Liver (tissue), 3 donors: ENCODE measurements at regions not wholly inside any gene's neighbourhood (a gene's known extent, or its start where the extent isn't known, plus 50 kb on each side); places are given as distances from the start of the nearest gene placed in this dataset.

Source experiments
- TAF1 ChIP-seq: conservative IDR thresholded peaks from 2 replicates; pipeline ENCODE4 v1.6.1; 2016; ENCODE audit warnings: antibody characterized with exemption, mild to moderate bottlenecking
- YY1 ChIP-seq: IDR thresholded peaks from 2 replicates; pipeline ENCODE4 v1.6.1; 2016; ENCODE audit warnings: antibody characterized with exemption, mild to moderate bottlenecking
- TF ChIP-seq, protein P1 (sequence below): fragments of 150-350 bp; IDR thresholded peaks from 2 replicates; pipeline ENCODE4 v1.5.1; 2017; ENCODE audit warnings: improper control_type of control experiment, low read depth, low read length; ENCODE audit not compliant: missing input control
- TF ChIP-seq, protein P2 (sequence below): IDR thresholded peaks from 2 replicates; pipeline ENCODE4 v1.6.1; 2016; ENCODE audit warnings: antibody characterized with exemption, mild to moderate bottlenecking
- TF ChIP-seq, protein P3 (sequence below): IDR thresholded peaks from 2 replicates; pipeline ENCODE4 v1.6.1; 2016; ENCODE audit warnings: antibody characterized with exemption
- donor health status: healthy.
- donor health status: healthy.

DNA sequence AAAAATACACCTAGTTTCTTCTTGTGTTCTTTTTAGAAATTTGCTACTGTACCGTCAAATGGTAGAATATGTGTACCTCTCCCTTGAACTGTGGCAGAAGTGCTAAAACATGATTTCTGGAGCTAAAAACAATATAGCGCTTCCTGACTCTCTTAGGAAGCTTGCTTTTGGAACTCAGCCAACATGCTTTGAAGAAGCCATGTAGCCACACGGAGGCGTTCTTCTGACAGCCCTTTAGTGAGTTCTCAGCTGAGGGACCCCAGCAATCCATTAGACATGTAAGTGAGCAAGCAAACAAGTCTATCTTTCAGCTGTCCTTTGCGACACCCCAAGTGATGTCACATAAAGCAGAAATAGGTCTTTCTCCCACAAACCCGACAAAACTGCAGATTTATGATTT, 917.0 kb downstream of the CDH9 start:
- TF ChIP-seq, protein P1, sequence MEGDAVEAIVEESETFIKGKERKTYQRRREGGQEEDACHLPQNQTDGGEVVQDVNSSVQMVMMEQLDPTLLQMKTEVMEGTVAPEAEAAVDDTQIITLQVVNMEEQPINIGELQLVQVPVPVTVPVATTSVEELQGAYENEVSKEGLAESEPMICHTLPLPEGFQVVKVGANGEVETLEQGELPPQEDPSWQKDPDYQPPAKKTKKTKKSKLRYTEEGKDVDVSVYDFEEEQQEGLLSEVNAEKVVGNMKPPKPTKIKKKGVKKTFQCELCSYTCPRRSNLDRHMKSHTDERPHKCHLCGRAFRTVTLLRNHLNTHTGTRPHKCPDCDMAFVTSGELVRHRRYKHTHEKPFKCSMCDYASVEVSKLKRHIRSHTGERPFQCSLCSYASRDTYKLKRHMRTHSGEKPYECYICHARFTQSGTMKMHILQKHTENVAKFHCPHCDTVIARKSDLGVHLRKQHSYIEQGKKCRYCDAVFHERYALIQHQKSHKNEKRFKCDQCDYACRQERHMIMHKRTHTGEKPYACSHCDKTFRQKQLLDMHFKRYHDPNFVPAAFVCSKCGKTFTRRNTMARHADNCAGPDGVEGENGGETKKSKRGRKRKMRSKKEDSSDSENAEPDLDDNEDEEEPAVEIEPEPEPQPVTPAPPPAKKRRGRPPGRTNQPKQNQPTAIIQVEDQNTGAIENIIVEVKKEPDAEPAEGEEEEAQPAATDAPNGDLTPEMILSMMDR: no peak
- TF ChIP-seq YY1 (no peak), TAF1 (no peak)
- TF ChIP-seq, protein P2, sequence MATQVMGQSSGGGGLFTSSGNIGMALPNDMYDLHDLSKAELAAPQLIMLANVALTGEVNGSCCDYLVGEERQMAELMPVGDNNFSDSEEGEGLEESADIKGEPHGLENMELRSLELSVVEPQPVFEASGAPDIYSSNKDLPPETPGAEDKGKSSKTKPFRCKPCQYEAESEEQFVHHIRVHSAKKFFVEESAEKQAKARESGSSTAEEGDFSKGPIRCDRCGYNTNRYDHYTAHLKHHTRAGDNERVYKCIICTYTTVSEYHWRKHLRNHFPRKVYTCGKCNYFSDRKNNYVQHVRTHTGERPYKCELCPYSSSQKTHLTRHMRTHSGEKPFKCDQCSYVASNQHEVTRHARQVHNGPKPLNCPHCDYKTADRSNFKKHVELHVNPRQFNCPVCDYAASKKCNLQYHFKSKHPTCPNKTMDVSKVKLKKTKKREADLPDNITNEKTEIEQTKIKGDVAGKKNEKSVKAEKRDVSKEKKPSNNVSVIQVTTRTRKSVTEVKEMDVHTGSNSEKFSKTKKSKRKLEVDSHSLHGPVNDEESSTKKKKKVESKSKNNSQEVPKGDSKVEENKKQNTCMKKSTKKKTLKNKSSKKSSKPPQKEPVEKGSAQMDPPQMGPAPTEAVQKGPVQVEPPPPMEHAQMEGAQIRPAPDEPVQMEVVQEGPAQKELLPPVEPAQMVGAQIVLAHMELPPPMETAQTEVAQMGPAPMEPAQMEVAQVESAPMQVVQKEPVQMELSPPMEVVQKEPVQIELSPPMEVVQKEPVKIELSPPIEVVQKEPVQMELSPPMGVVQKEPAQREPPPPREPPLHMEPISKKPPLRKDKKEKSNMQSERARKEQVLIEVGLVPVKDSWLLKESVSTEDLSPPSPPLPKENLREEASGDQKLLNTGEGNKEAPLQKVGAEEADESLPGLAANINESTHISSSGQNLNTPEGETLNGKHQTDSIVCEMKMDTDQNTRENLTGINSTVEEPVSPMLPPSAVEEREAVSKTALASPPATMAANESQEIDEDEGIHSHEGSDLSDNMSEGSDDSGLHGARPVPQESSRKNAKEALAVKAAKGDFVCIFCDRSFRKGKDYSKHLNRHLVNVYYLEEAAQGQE: no peak
- TF ChIP-seq, protein P3, sequence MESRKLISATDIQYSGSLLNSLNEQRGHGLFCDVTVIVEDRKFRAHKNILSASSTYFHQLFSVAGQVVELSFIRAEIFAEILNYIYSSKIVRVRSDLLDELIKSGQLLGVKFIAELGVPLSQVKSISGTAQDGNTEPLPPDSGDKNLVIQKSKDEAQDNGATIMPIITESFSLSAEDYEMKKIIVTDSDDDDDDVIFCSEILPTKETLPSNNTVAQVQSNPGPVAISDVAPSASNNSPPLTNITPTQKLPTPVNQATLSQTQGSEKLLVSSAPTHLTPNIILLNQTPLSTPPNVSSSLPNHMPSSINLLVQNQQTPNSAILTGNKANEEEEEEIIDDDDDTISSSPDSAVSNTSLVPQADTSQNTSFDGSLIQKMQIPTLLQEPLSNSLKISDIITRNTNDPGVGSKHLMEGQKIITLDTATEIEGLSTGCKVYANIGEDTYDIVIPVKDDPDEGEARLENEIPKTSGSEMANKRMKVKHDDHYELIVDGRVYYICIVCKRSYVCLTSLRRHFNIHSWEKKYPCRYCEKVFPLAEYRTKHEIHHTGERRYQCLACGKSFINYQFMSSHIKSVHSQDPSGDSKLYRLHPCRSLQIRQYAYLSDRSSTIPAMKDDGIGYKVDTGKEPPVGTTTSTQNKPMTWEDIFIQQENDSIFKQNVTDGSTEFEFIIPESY: no peak
